OCI-LY7 (cell line): ENCODE measurements at regions not wholly inside any gene's neighbourhood (a gene's known extent, or its start where the extent isn't known, plus 50 kb on each side); places are given as distances from the start of the nearest gene placed in this dataset.

Source experiments
- EZH2phosphoT487 ChIP-seq: fragments of 200-600 bp; sonication (generic); IDR thresholded peaks from 2 replicates; pipeline ENCODE4 v1.6.1; 2018; ENCODE audit warnings: low read depth, borderline replicate concordance, mild to moderate bottlenecking, mixed run types, antibody characterized with exemption, low read length, moderate library complexity, mixed read lengths
- TF ChIP-seq, protein P1 (sequence below): fragments of 200-600 bp; sonication (generic); conservative IDR thresholded peaks from 2 replicates; pipeline ENCODE4 v1.5.1; 2014; ENCODE audit warnings: mild to moderate bottlenecking, antibody characterized with exemption, low read length, moderate library complexity, mixed read lengths

- TF ChIP-seq, protein P1, sequence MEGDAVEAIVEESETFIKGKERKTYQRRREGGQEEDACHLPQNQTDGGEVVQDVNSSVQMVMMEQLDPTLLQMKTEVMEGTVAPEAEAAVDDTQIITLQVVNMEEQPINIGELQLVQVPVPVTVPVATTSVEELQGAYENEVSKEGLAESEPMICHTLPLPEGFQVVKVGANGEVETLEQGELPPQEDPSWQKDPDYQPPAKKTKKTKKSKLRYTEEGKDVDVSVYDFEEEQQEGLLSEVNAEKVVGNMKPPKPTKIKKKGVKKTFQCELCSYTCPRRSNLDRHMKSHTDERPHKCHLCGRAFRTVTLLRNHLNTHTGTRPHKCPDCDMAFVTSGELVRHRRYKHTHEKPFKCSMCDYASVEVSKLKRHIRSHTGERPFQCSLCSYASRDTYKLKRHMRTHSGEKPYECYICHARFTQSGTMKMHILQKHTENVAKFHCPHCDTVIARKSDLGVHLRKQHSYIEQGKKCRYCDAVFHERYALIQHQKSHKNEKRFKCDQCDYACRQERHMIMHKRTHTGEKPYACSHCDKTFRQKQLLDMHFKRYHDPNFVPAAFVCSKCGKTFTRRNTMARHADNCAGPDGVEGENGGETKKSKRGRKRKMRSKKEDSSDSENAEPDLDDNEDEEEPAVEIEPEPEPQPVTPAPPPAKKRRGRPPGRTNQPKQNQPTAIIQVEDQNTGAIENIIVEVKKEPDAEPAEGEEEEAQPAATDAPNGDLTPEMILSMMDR = no peak
- no peak for TF ChIP-seq EZH2phosphoT487
Measured at GRCh38 chr1:163263818-163264655, 57.7 kb upstream of the NUF2 start.
